GM23248 (cell line): ENCODE measurements at regions not wholly inside any gene's neighbourhood (a gene's known extent, or its start where the extent isn't known, plus 50 kb on each side); places are given as distances from the start of the nearest gene placed in this dataset.
A peak's percentile ranks its signal among the peaks of the same experiment; 100 is the strongest.

Experiments
- DNase-seq: peaks from one replicate; pipeline ENCODE4 v3.0.0-alpha.2; 2015
- H2AFZ ChIP-seq: fragments of 200-600 bp; sonication (generic); 2 replicates; pipeline ENCODE4 v1.6.1; 2016; ENCODE audit warnings: antibody characterized with exemption
- H3F3A ChIP-seq: fragments of 200-600 bp; sonication (generic); 2 replicates; pipeline ENCODE4 v1.6.1; 2016; ENCODE audit warnings: mild to moderate bottlenecking, antibody characterized with exemption, mixed run types; ENCODE audit not compliant: insufficient read depth
- H3K27ac ChIP-seq: fragments of 200-600 bp; sonication (generic); 2 replicates; pipeline ENCODE4 v1.5.1; 2016; ENCODE audit warnings: mild to moderate bottlenecking
- H3K27me3 ChIP-seq: fragments of 200-600 bp; sonication (generic); replicated peaks from 2 replicates; pipeline ENCODE4 v1.6.1; 2016; ENCODE audit warnings: mild to moderate bottlenecking; ENCODE audit not compliant: insufficient read depth
- H3K36me3 ChIP-seq: fragments of 200-600 bp; sonication (generic); 2 replicates; pipeline ENCODE4 v1.6.1; 2016; ENCODE audit warnings: low read depth, mild to moderate bottlenecking
- H3K4me1 ChIP-seq: fragments of 200-600 bp; sonication (generic); 2 replicates; pipeline ENCODE4 v1.6.1; 2016; ENCODE audit warnings: mild to moderate bottlenecking; ENCODE audit not compliant: insufficient read depth
- H3K4me2 ChIP-seq: fragments of 200-600 bp; sonication (generic); one replicate; pipeline ENCODE4 v1.6.1; 2016; ENCODE audit warnings: mild to moderate bottlenecking; ENCODE audit not compliant: unreplicated experiment
- H3K4me3 ChIP-seq: fragments of 200-600 bp; sonication (generic); 2 replicates; pipeline ENCODE4 v1.5.1; 2016; ENCODE audit warnings: mild to moderate bottlenecking
- H3K79me2 ChIP-seq: fragments of 200-600 bp; sonication (generic); 2 replicates; pipeline ENCODE4 v1.6.1; 2016; ENCODE audit warnings: mild to moderate bottlenecking; ENCODE audit not compliant: insufficient read depth
- H3K9ac ChIP-seq: fragments of 200-600 bp; sonication (generic); 2 replicates; pipeline ENCODE4 v1.6.1; 2016; ENCODE audit warnings: mild to moderate bottlenecking
- H3K9me2 ChIP-seq: fragments of 200-600 bp; sonication (generic); 2 replicates; pipeline ENCODE4 v1.6.1; 2016; ENCODE audit warnings: mixed run types, mild to moderate bottlenecking, moderate library complexity; ENCODE audit not compliant: insufficient read depth
- H3K9me3 ChIP-seq: fragments of 200-600 bp; sonication (generic); one replicate; pipeline ENCODE4 v1.6.1; 2017; ENCODE audit warnings: low read depth
- H4K20me1 ChIP-seq: fragments of 200-600 bp; sonication (generic); 2 replicates; pipeline ENCODE4 v1.6.0; 2016; ENCODE audit not compliant: insufficient read depth
- EZH2 ChIP-seq: fragments of 200-600 bp; sonication (generic); IDR thresholded peaks from 2 replicates; pipeline ENCODE4 v1.6.1; 2018; ENCODE audit warnings: antibody characterized with exemption, mild to moderate bottlenecking; ENCODE audit not compliant: insufficient read depth, poor library complexity, severe bottlenecking
- EZH2phosphoT487 ChIP-seq: fragments of 200-600 bp; sonication (generic); IDR thresholded peaks from 2 replicates; pipeline ENCODE4 v1.6.1; 2018; ENCODE audit warnings: antibody characterized with exemption, moderate library complexity, mild to moderate bottlenecking, low read depth; ENCODE audit not compliant: insufficient read depth
- WGBS, 2 experiments: methylation state at CpG; one replicate each; pipeline ENCODE4 v1.1.6; 2015 to 2017; ENCODE audit warnings: low lambda C conversion rate in 2 of 2, low coverage in 1 of 2; ENCODE audit errors: missing lambda C conversion rate in 2 of 2; 5-methylcytosine and 5-hydroxymethylcytosine counted together
- in situ Hi-C: fragments of 300-500 bp; cut with MboI; formaldehyde crosslinking; loops from 2 replicates; pipeline ENCODE4 v1.15.0; 2020

- Histone ChIP-seq H2AFZ (no peak overlapping the region), H3K79me2 (no peaks in the 10 kb centered on the region), H3K9ac (no peak overlapping the region), H3K27me3 (no peaks in the 10 kb centered on the region), H3K4me1 (no peaks in the 10 kb centered on the region), H3K36me3 (no peaks in the 10 kb centered on the region), H3K4me2 (no peak overlapping the region), H3F3A (no peaks in the 10 kb centered on the region), H3K9me3 (no peaks in the 10 kb centered on the region), H3K27ac (no peak overlapping the region), H4K20me1 (no peaks in the 10 kb centered on the region), H3K9me2 (no peaks in the 10 kb centered on the region), H3K4me3 (no peak overlapping the region)
- no peak for TF ChIP-seq EZH2
- TF ChIP-seq EZH2phosphoT487, result no peak
- 13 to 24% methylated on average over 5 of the region's 5 CpGs for WGBS, 2 experiments
- in situ Hi-C loops, result no loop called here
- DNase-seq, result peak; percentile 0
Observed at GRCh38 chr6:145405006-145405551, 330.2 kb downstream of the EPM2A start.

- Histone ChIP-seq H3K9ac (no peak overlapping the region), H3K27ac (no peak overlapping the region), H3K9me2 (no peaks in the 10 kb centered on the region), H3K4me2 (no peak overlapping the region), H3K36me3 (no peaks in the 10 kb centered on the region), H3K27me3 (no peaks in the 10 kb centered on the region), H2AFZ (no peak overlapping the region), H3K9me3 (no peaks in the 10 kb centered on the region), H3K79me2 (no peaks in the 10 kb centered on the region), H4K20me1 (no peaks in the 10 kb centered on the region), H3F3A (no peaks in the 10 kb centered on the region), H3K4me1 (no peaks in the 10 kb centered on the region), H3K4me3 (no peak overlapping the region)
- in situ Hi-C loops, result no loop called here
- WGBS, 2 experiments, result 55 to 62% methylated on average over 4 of the region's 4 CpGs
- DNase-seq, result no peak
- TF ChIP-seq EZH2phosphoT487 (no peak), EZH2 (no peak)
Observed at GRCh38 chr6:145406783-145407182, 328.5 kb downstream of the EPM2A start.

- 7 to 17% methylated on average over 2 of the region's 2 CpGs for WGBS, 2 experiments
- no peaks in the 10 kb centered on the region for H3F3A ChIP-seq
- no peak overlapping the region for H3K4me2 ChIP-seq
- no peaks in the 10 kb centered on the region for H3K9me2 ChIP-seq
- no peak for DNase-seq
- H3K4me3 ChIP-seq, result no peak overlapping the region
- no peak overlapping the region for H3K27ac ChIP-seq
- no peaks in the 10 kb centered on the region for H4K20me1 ChIP-seq
- H3K27me3 ChIP-seq, result no peaks in the 10 kb centered on the region; the same call in 1 of the 2 replicates
- no peaks in the 10 kb centered on the region for H3K36me3 ChIP-seq
- no peaks in the 10 kb centered on the region for H3K9me3 ChIP-seq
- TF ChIP-seq EZH2phosphoT487 (no peak), EZH2 (no peak)
- H2AFZ ChIP-seq, result no peak overlapping the region
- H3K79me2 ChIP-seq, result no peaks in the 10 kb centered on the region
- H3K4me1 ChIP-seq, result no peaks in the 10 kb centered on the region
- H3K9ac ChIP-seq, result no peak overlapping the region
- in situ Hi-C loops, result no loop called here
Observed at GRCh38 chr6:145415616-145416015, 319.7 kb downstream of the EPM2A start.

- no peak overlapping the region for H2AFZ ChIP-seq
- no peak overlapping the region for H3K4me3 ChIP-seq
- H3K27ac ChIP-seq, result no peak overlapping the region
- no peaks in the 10 kb centered on the region for H3K9me3 ChIP-seq
- no peak for DNase-seq
- TF ChIP-seq EZH2 (no peak), EZH2phosphoT487 (no peak)
- in situ Hi-C loops, result no loop called here
- no peaks in the 10 kb centered on the region for H3F3A ChIP-seq
- WGBS, 2 experiments, result 0 to 21% methylated on average over 1 of the region's 1 CpG
- no peaks in the 10 kb centered on the region; the same call in 1 of the 2 replicates for H3K27me3 ChIP-seq
- no peaks in the 10 kb centered on the region for H3K4me1 ChIP-seq
- no peaks in the 10 kb centered on the region for H3K79me2 ChIP-seq
- H3K9ac ChIP-seq, result no peak overlapping the region
- H3K36me3 ChIP-seq, result no peaks in the 10 kb centered on the region
- no peaks in the 10 kb centered on the region for H3K9me2 ChIP-seq
- no peaks in the 10 kb centered on the region for H4K20me1 ChIP-seq
- no peak overlapping the region for H3K4me2 ChIP-seq
Observed at GRCh38 chr6:145420599-145420998, 314.7 kb downstream of the EPM2A start.

GRCh38 chr6:145423936-145424335, 311.4 kb downstream of the EPM2A start:
- H3K27ac ChIP-seq, result no peak overlapping the region
- H3K9ac ChIP-seq, result no peak overlapping the region
- TF ChIP-seq EZH2phosphoT487 (no peak), EZH2 (no peak)
- H3K27me3 ChIP-seq, result no peaks in the 10 kb centered on the region
- in situ Hi-C loops, result no loop called here
- H3K4me3 ChIP-seq, result no peak overlapping the region
- WGBS, 2 experiments, result 38 to 44% methylated on average over 3 of the region's 3 CpGs
- H4K20me1 ChIP-seq, result no peaks in the 10 kb centered on the region
- no peak for DNase-seq
- no peak overlapping the region for H3K4me2 ChIP-seq
- no peak overlapping the region for H2AFZ ChIP-seq
- H3K9me3 ChIP-seq, result no peaks in the 10 kb centered on the region
- no peaks in the 10 kb centered on the region for H3K36me3 ChIP-seq
- H3K4me1 ChIP-seq, result no peaks in the 10 kb centered on the region
- no peaks in the 10 kb centered on the region for H3F3A ChIP-seq
- H3K9me2 ChIP-seq, result no peaks in the 10 kb centered on the region
- H3K79me2 ChIP-seq, result no peaks in the 10 kb centered on the region
